ENCODE measurements at regions not wholly inside any gene's neighbourhood (a gene's known extent, or its start where the extent isn't known, plus 50 kb on each side); places are given as distances from the start of the nearest gene placed in this dataset.
"Not testable (repeated sequence)": the region's sequence is repeated elsewhere in the genome, so short reads cannot be mapped to it uniquely, and the experiment has no call there.

GRCh38 chr16:79379095-79379494, 221.4 kb downstream of the MAF start:
- peaks cover 4 to 9% of the 10 kb centered on the region in 2 donors for H3K9me3 Mint-ChIP-seq
- ATAC-seq (no peak), DNase-seq (ENCODE audit: low spot score in 2 of 2) (no peak)
- no peak overlapping the region for H3K27ac Mint-ChIP-seq
- H3K36me3 Mint-ChIP-seq: peaks cover 0 to 4% of the 10 kb centered on the region in 2 donors

GRCh38 chr16:79377082-79377481, 223.5 kb downstream of the MAF start:
- not testable (repeated sequence) for H3K27ac Mint-ChIP-seq; ATAC-seq; DNase-seq (ENCODE audit: low spot score in 2 of 2); H3K9me3 Mint-ChIP-seq; H3K36me3 Mint-ChIP-seq

- Mint-ChIP-seq H3K27ac (no peak overlapping the region), H3K36me3 (peaks cover 13 to 17% of the 10 kb centered on the region in 2 donors), H3K9me3 (peaks cover 15 to 17% of the 10 kb centered on the region in 2 donors)
- DNase-seq (ENCODE audit: low spot score in 2 of 2): no peak
- no peak for ATAC-seq
Observed at GRCh38 chr16:79375351-79375750, 225.2 kb downstream of the MAF start.

GRCh38 chr16:79372503-79373184, 227.9 kb downstream of the MAF start:
- Mint-ChIP-seq H3K36me3 (peaks cover 18 to 21% of the 10 kb centered on the region in 2 donors), H3K27ac (no peak overlapping the region), H3K9me3 (peaks cover 15 to 20% of the 10 kb centered on the region in 2 donors)
- no peak for DNase-seq (ENCODE audit: low spot score in 2 of 2)
- peak; percentile 46 to 79 for ATAC-seq

- no peak for DNase-seq (ENCODE audit: low spot score in 2 of 2)
- H3K9me3 Mint-ChIP-seq: peaks cover 15 to 21% of the 10 kb centered on the region in 2 donors
- ATAC-seq: peak in 1 of 2 donors; percentile 50
- H3K27ac Mint-ChIP-seq: peak overlapping the region in 1 of 2 donors; percentile 27
- H3K36me3 Mint-ChIP-seq: peaks cover 18 to 21% of the 10 kb centered on the region in 2 donors
Observed at GRCh38 chr16:79370736-79371135, 229.8 kb downstream of the MAF start.

GRCh38 chr16:79369796-79370195, 230.7 kb downstream of the MAF start:
- H3K27ac Mint-ChIP-seq: peak overlapping the region in 1 of 2 donors; percentile 27
- peaks cover 18 to 21% of the 10 kb centered on the region in 2 donors for H3K36me3 Mint-ChIP-seq
- no peak for DNase-seq (ENCODE audit: low spot score in 2 of 2)
- ATAC-seq: peak in 1 of 2 donors; percentile 15
- peaks cover 21% of the 10 kb centered on the region in 2 donors for H3K9me3 Mint-ChIP-seq

- ATAC-seq (no peak), DNase-seq (ENCODE audit: low spot score in 2 of 2) (no peak)
- Mint-ChIP-seq H3K9me3 (peaks cover 15 to 16% of the 10 kb centered on the region in 2 donors), H3K27ac (no peak overlapping the region), H3K36me3 (peaks cover 17 to 18% of the 10 kb centered on the region in 2 donors)
Observed at GRCh38 chr16:79367822-79368221, 232.7 kb downstream of the MAF start.

GRCh38 chr16:79366635-79367034, 233.9 kb downstream of the MAF start:
- no peak overlapping the region for H3K27ac Mint-ChIP-seq
- peaks cover 15 to 16% of the 10 kb centered on the region in 2 donors for H3K36me3 Mint-ChIP-seq
- ATAC-seq: no peak
- DNase-seq (ENCODE audit: low spot score in 2 of 2): no peak
- peaks cover 15% of the 10 kb centered on the region in 2 donors for H3K9me3 Mint-ChIP-seq

- Mint-ChIP-seq H3K36me3 (peaks cover 6 to 7% of the 10 kb centered on the region in 2 donors), H3K9me3 (peaks cover 7% of the 10 kb centered on the region in 2 donors), H3K27ac (no peak overlapping the region)
- no peak for DNase-seq (ENCODE audit: low spot score in 2 of 2)
- ATAC-seq: no peak
Observed at GRCh38 chr16:79365702-79366101, 234.8 kb downstream of the MAF start.

GRCh38 chr16:79363484-79363883, 237.1 kb downstream of the MAF start:
- peaks cover 0 to 5% of the 10 kb centered on the region in 2 donors for H3K36me3 Mint-ChIP-seq
- no peak overlapping the region for H3K27ac Mint-ChIP-seq
- H3K9me3 Mint-ChIP-seq: peaks cover 4 to 6% of the 10 kb centered on the region in 2 donors
- no peak for ATAC-seq
- DNase-seq (ENCODE audit: low spot score in 2 of 2): no peak

- H3K9me3 Mint-ChIP-seq: peaks cover 4 to 6% of the 10 kb centered on the region in 2 donors
- ATAC-seq: no peak
- H3K36me3 Mint-ChIP-seq: peaks cover 0 to 4% of the 10 kb centered on the region in 2 donors
- no peak for DNase-seq (ENCODE audit: low spot score in 2 of 2)
- H3K27ac Mint-ChIP-seq: no peak overlapping the region
Observed at GRCh38 chr16:79363035-79363434, 237.5 kb downstream of the MAF start.

GRCh38 chr16:79362300-79362970, 238.1 kb downstream of the MAF start:
- Mint-ChIP-seq H3K27ac (no peak overlapping the region), H3K36me3 (no peaks in the 10 kb centered on the region), H3K9me3 (peaks cover 0 to 6% of the 10 kb centered on the region in 2 donors)
- DNase-seq (ENCODE audit: low spot score in 2 of 2) (no peak), ATAC-seq (peak in 1 of 2 donors; percentile 48)

GRCh38 chr16:79361132-79361751, 239.3 kb downstream of the MAF start:
- Mint-ChIP-seq H3K9me3 (peaks cover 0 to 6% of the 10 kb centered on the region in 2 donors), H3K27ac (no peak overlapping the region), H3K36me3 (no peaks in the 10 kb centered on the region)
- ATAC-seq (no peak), DNase-seq (ENCODE audit: low spot score in 2 of 2) (no peak)

- ATAC-seq (no peak), DNase-seq (ENCODE audit: low spot score in 2 of 2) (no peak)
- Mint-ChIP-seq H3K27ac (no peak overlapping the region), H3K9me3 (peaks cover 0 to 2% of the 10 kb centered on the region in 2 donors), H3K36me3 (no peaks in the 10 kb centered on the region)
Observed at GRCh38 chr16:79360267-79360666, 240.3 kb downstream of the MAF start.

- Mint-ChIP-seq H3K9me3 (no peaks in the 10 kb centered on the region), H3K27ac (no peak overlapping the region), H3K36me3 (no peaks in the 10 kb centered on the region)
- no peak for DNase-seq (ENCODE audit: low spot score in 2 of 2)
- ATAC-seq: no peak
Observed at GRCh38 chr16:79359082-79359481, 241.5 kb downstream of the MAF start.

- ATAC-seq: no peak
- DNase-seq (ENCODE audit: low spot score in 2 of 2): no peak
- Mint-ChIP-seq H3K9me3 (no peaks in the 10 kb centered on the region), H3K36me3 (no peaks in the 10 kb centered on the region), H3K27ac (no peak overlapping the region)
Observed at GRCh38 chr16:79358188-79358587, 242.3 kb downstream of the MAF start.

- H3K36me3 Mint-ChIP-seq: no peaks in the 10 kb centered on the region
- no peak overlapping the region for H3K27ac Mint-ChIP-seq
- no peaks in the 10 kb centered on the region for H3K9me3 Mint-ChIP-seq
- ATAC-seq (no peak), DNase-seq (ENCODE audit: low spot score in 2 of 2) (no peak)
Observed at GRCh38 chr16:79355600-79356358, 244.8 kb downstream of the MAF start.

Measured in activated naive CD4-positive, alpha-beta T cell treated with anti-CD3 and anti-CD28 coated beads, Interleukin-2, amount 50 U/mL, for 72 hours (primary cell).